ENCODE measurements at regions not wholly inside any gene's neighbourhood (a gene's known extent, or its start where the extent isn't known, plus 50 kb on each side); places are given as distances from the start of the nearest gene placed in this dataset.

DNA sequence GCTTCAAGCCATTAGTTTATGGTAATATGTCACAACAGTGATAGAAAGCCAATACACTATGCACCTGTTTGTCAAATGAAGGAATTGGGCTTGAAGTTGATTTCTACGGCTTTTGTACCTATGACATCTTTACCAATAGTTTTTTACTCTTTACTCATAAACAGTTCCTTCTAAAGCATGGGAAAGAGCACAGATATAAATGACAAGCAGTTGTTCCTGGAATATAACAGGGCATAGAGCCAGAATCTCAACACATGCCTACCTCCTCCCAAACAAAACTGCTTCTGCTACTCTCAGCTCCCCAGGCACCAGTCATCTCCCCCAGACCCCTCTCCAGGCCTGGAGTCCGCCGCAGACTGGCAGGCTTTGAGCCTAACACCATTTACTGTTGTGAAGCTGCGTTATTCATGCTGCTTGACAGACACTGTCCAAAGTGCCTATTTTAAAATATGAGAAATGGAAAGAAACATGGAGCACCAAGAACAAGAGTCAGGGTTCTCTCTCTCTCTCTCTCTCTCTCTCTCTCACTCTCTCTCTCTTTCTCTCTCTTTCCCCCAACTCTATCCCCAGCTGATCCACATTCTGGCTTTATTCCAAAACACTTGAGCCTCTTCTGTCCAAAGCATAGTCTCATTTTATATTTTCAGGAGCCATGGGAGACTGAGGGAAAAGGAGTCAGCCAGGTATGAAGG is 111.6 kb downstream of the ADRB2 start:
- Histone ChIP-seq H3K36me3 (no peaks in the 10 kb centered on the region), H3K4me1 (peaks cover 6% of the 10 kb centered on the region), H3K9me3 (no peaks in the 10 kb centered on the region), H3K27ac (no peak overlapping the region), H3K4me3 (no peak overlapping the region), H3K27me3 (ENCODE audit: low read depth) (no peaks in the 10 kb centered on the region)
- intact Hi-C loops (cut with DNase I), result no loop called here
- ATAC-seq (no peak), DNase-seq (no peak)
- no peak for TF ChIP-seq CTCF (IDR thresholded peaks at IDR 0.05)

DNA sequence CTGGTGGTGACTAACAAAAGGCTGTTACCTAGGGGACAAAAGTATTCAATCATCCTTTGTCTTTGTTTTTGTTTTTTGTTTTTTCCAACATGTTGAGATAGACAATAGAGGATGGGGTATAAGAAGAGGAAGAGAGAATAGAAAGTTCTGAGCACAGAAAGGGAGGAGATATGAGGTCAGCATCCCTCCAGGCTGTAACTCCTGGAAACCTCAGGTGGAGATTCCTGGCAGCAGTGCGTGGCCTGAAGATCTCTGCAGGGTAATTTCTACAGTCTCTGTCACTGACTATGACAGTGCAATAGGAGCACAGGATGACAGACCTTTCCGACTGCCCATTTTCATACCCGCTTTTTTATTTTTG is 112.1 kb downstream of the ADRB2 start:
- H3K9me3 ChIP-seq, result no peaks in the 10 kb centered on the region
- no peak for TF ChIP-seq CTCF (IDR thresholded peaks at IDR 0.05)
- no peak for ATAC-seq
- H3K27me3 ChIP-seq (ENCODE audit: low read depth), result no peaks in the 10 kb centered on the region
- H3K27ac ChIP-seq, result no peak overlapping the region
- no peak overlapping the region for H3K4me3 ChIP-seq
- H3K4me1 ChIP-seq, result peaks cover 5% of the 10 kb centered on the region
- no peak for DNase-seq
- H3K36me3 ChIP-seq, result no peaks in the 10 kb centered on the region
- intact Hi-C loops (cut with DNase I), result no loop called here

- DNase-seq, result no peak
- ATAC-seq, result no peak
- no peak for TF ChIP-seq CTCF (IDR thresholded peaks at IDR 0.05)
- H3K4me3 ChIP-seq, result no peak overlapping the region
- H3K4me1 ChIP-seq, result peaks cover 5% of the 10 kb centered on the region
- no peaks in the 10 kb centered on the region for H3K36me3 ChIP-seq
- no peaks in the 10 kb centered on the region for H3K27me3 ChIP-seq (ENCODE audit: low read depth)
- no peaks in the 10 kb centered on the region for H3K9me3 ChIP-seq
- intact Hi-C loops (cut with DNase I), result no loop called here
- H3K27ac ChIP-seq, result no peak overlapping the region
Measured at GRCh38 chr5:148939676-148940075, 113.3 kb downstream of the ADRB2 start.

- peak in 1 of 2 donors; percentile 45 for ATAC-seq
Measured at GRCh38 chr5:148941810-148942209, 115.4 kb downstream of the ADRB2 start.

DNA sequence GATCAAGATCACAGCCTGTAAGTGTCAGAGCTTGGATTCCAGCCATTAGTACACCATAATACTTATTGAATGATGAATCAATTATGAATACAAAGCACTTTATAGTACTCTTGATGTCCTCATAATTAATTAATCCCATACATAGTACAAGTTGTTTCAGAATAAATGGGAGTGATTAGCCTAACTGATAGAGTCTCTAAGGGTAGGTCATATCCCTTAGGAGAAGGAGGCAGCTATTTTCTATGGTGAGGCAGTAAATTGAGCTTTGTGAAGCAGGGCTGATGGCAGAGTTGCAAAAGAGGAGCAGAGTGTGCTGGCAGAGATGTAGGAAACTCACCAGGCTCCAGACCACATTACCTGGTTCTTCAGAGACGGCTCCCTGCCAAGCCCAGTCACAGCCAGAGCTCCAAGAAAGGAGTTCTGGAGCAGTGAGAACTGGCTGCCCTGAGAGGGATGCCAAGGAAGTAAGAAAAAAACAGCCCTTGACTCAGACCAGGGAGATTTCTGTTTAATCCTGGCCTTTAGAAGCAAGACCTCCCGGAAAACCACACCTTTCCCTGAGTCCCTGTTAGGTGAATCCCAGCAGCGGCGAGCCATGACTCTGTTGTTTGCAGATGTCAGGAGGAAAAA is 112.9 kb downstream of the SH3TC2 start:
- intact Hi-C loops (cut with DNase I), result no loop called here
- no peak for TF ChIP-seq CTCF (IDR thresholded peaks at IDR 0.05)
- Histone ChIP-seq H3K9me3 (no peaks in the 10 kb centered on the region), H3K27ac (peak overlapping the region; percentile 27), H3K27me3 (ENCODE audit: low read depth) (no peaks in the 10 kb centered on the region), H3K36me3 (no peaks in the 10 kb centered on the region), H3K4me1 (peaks cover 10% of the 10 kb centered on the region), H3K4me3 (no peak overlapping the region)
- ATAC-seq, result peak; percentile 90 to 96
- DNase-seq, result peak; percentile 78

More at GRCh38 chr5:148941810-148942209, 115.4 kb downstream of the ADRB2 start:
- Histone ChIP-seq H3K27me3 (ENCODE audit: low read depth) (no peaks in the 10 kb centered on the region), H3K4me1 (peaks cover 4% of the 10 kb centered on the region), H3K36me3 (no peaks in the 10 kb centered on the region), H3K9me3 (no peaks in the 10 kb centered on the region), H3K4me3 (no peak overlapping the region), H3K27ac (no peak overlapping the region)
- TF ChIP-seq CTCF (IDR thresholded peaks at IDR 0.05), result no peak
- intact Hi-C loops (cut with DNase I), result no loop called here
- no peak for DNase-seq
